Fibroblast of lung (primary cell): ENCODE measurements at regions not wholly inside any gene's neighbourhood (a gene's known extent, or its start where the extent isn't known, plus 50 kb on each side); places are given as distances from the start of the nearest gene placed in this dataset.

Source experiments
- CTCF ChIP-seq, 2 donors: IDR thresholded peaks in 1 of 2; conservative IDR thresholded peaks in 1 of 2; 1 replicate in 1 of 2; 2 replicates in 1 of 2; pipeline ENCODE4 v1.5.1; 2011 to 2012; ENCODE audit warnings: low read length in 2 of 2, control low read depth in 1 of 2, inconsistent platforms in 1 of 2, low read depth in 1 of 2, mild to moderate bottlenecking in 1 of 2
- EZH2 ChIP-seq: IDR thresholded peaks from 2 replicates; pipeline ENCODE4 v1.5.1; 2012; ENCODE audit warnings: low read length, control low read depth, mild to moderate bottlenecking; ENCODE audit errors: missing control alignments

DNA sequence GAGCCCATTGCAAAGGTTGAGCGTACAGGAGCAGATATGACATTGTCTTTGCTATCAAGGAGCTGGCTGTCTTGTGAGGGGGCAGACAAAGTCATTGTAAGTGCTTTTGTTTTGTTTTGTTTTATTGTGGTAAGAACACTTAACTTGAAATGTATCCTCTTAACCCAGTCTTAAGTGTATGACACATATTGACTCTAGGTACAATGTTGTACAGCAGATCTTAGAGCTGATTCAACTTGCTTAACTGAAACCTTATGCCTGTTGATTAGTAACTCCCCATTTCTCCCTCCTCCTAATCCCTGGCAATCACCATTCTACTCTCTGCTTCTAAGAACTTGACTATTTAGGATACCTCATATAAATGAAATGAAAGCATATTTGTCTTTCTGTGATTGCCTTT, 429.0 kb downstream of the BMP2 start:
- no peak for TF ChIP-seq CTCF (conservative IDR thresholded peaks at IDR 0.05 in 1 of 2, IDR thresholded peaks at IDR 0.05 in 1 of 2; ENCODE audit: low read depth in 1 of 2, low read length in 2 of 2)
- no peak for TF ChIP-seq EZH2
